HG02763 (cell line): ENCODE measurements at regions not wholly inside any gene's neighbourhood (a gene's known extent, or its start where the extent isn't known, plus 50 kb on each side); places are given as distances from the start of the nearest gene placed in this dataset.

Experiments used
- ATAC-seq: cut with Tn5 transposase; IDR thresholded peaks from one replicate; pipeline ENCODE4 v1.9.1; 2021; ENCODE audit warnings: mild to moderate bottlenecking, moderate library complexity; ENCODE audit not compliant: unreplicated experiment

GRCh38 chr5:160960592-160960991 is 108.6 kb upstream of the ATP10B start:
- no peak for ATAC-seq

- ATAC-seq: peak; percentile 56
Measured at GRCh38 chr5:160959804-160960203, 107.8 kb upstream of the ATP10B start.

- ATAC-seq: peak; percentile 45
Measured at GRCh38 chr5:160957312-160957861, 105.4 kb upstream of the ATP10B start.

- ATAC-seq: no peak
Measured at GRCh38 chr5:160956051-160956450, 104.0 kb upstream of the ATP10B start.

- no peak for ATAC-seq
Measured at GRCh38 chr5:160950311-160950710, 98.3 kb upstream of the ATP10B start.

- ATAC-seq: no peak
Measured at GRCh38 chr5:160940725-160941124, 88.7 kb upstream of the ATP10B start.

- ATAC-seq: no peak
Measured at GRCh38 chr5:160938532-160938931, 86.5 kb upstream of the ATP10B start.

GRCh38 chr5:160937570-160937969 is 85.6 kb upstream of the ATP10B start:
- no peak for ATAC-seq

GRCh38 chr5:160935776-160936175 is 83.8 kb upstream of the ATP10B start:
- no peak for ATAC-seq

- no peak for ATAC-seq
Measured at GRCh38 chr5:160931283-160931682, 79.3 kb upstream of the ATP10B start.

- no peak for ATAC-seq
Measured at GRCh38 chr5:160930406-160930805, 78.4 kb upstream of the ATP10B start.

GRCh38 chr5:160929906-160930305 is 77.9 kb upstream of the ATP10B start:
- ATAC-seq: no peak

- ATAC-seq: no peak
Measured at GRCh38 chr5:160929360-160929759, 77.3 kb upstream of the ATP10B start.

- no peak for ATAC-seq
Measured at GRCh38 chr5:160926428-160926827, 74.4 kb upstream of the ATP10B start.

- ATAC-seq: no peak
Measured at GRCh38 chr5:160925281-160925680, 73.3 kb upstream of the ATP10B start.

GRCh38 chr5:160923936-160924710 is 72.1 kb upstream of the ATP10B start:
- no peak for ATAC-seq

GRCh38 chr5:160923411-160923810 is 71.4 kb upstream of the ATP10B start:
- ATAC-seq: no peak

- ATAC-seq: no peak
Measured at GRCh38 chr5:160922311-160922710, 70.3 kb upstream of the ATP10B start.

GRCh38 chr5:160921423-160922285 is 69.6 kb upstream of the ATP10B start:
- no peak for ATAC-seq

- no peak for ATAC-seq
Measured at GRCh38 chr5:160919626-160920025, 67.6 kb upstream of the ATP10B start.

- no peak for ATAC-seq
Measured at GRCh38 chr5:160918386-160918785, 66.4 kb upstream of the ATP10B start.

- no peak for ATAC-seq
Measured at GRCh38 chr5:160906090-160906489, 54.1 kb upstream of the ATP10B start.
